Erythroblast (primary cell): ENCODE measurements at regions not wholly inside any gene's neighbourhood (a gene's known extent, or its start where the extent isn't known, plus 50 kb on each side); places are given as distances from the start of the nearest gene placed in this dataset.

Experiments
- DNase-seq, 2 experiments: peaks; one replicate each; lab custom pipeline; 2025; lab: John Stamatoyannopoulos, UW
- GATA1 ChIP-seq: IDR thresholded peaks from 2 replicates; pipeline ENCODE4 v1.6.1; 2011; ENCODE audit warnings: low read depth, mild to moderate bottlenecking, control low read depth, low read length, moderate library complexity
- POLR2A ChIP-seq: IDR thresholded peaks from 2 replicates; pipeline ENCODE4 v1.6.1; 2011; ENCODE audit warnings: mild to moderate bottlenecking, low read length

DNA sequence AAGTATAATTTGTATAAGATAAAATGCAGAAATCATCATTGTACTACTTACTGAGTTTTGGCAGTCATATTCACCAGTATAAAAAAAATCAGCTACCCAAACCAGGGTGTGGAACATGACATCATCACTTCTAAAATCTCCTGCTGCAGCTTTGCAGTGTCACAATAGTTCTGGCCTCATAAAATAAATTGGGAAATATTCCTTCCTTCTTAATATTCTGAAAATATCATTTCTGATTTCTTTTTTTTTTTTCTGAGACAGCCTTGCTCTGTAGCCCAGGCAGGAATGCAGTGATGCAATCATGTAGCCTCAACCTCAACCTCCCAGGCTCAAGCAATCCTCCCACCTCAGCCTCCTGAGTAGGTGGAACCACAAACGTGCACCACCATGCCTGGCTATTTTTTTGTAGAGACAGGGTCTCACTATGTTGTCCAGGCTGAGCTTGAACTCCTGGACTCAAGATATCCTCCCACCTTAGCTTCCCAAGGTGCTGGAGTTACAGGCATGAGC lies 101.4 kb downstream of the TMEM18 start:
- TF ChIP-seq POLR2A (no peak), GATA1 (no peak)

DNA sequence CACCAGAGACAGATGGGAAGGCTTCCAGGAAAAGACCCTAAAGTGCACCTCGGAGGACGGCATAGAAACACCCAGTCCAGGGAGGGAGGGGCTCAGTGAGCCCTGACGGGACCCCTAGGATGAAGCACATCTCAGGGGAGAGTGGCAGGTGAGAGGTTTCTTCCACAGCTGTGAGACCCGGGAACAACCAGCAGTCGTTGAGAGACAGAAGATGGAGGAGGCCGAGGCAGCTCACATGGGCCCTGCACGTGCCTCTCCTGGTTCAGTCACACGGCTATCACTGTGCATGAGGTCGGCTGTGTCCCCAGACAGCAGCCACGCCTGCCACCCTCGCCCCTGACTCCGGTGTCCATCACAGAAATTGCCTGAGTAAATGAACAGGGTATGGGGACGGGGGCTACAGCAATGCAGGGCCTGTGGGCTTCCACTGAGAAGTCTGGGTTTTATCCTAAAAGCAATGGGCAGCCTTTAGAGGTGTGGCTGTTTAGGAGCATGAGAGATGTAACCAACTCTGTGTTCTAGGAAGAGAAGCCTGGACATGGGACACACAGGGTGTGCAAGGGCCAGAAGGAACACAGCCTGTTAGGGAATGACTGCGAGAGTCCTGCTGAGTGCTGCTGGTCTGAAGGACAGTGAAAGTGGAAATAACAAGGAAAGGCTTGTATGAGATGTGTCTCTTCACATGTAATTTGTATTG lies 102.0 kb downstream of the TMEM18 start:
- TF ChIP-seq GATA1 (no peak), POLR2A (no peak)
- DNase-seq: no peak

More for the DNA sequence above, 101.4 kb downstream of the TMEM18 start:
- no peak for DNase-seq

DNA sequence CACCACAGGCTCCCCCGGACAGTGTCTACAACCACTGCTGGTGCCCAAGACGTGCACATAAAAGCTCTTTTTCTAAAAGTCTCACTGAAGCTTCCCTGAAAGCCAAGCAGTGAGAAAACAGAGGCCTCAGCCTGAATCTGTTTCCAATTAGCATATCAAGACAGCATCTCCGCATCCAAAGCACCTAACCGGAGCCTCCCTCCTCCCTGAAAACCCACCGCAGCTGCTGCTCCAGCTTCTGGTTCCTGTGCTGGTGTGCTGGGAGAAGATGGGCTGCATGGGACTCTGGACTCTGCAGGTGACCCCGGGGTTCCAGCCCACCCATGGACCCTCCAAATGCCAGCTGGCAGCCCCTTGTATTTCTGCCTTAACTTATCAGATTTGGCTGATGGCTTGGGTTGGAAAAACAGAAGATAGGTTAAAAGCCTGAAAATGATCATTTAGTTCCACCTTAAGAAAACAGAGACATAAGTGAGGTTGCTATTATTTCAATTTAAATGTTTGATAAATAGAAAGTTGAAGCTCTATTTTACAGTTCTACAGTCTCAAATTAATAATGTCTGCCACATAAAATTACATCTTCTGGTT lies 103.3 kb downstream of the TMEM18 start:
- DNase-seq: no peak
- TF ChIP-seq POLR2A (no peak), GATA1 (no peak)

DNA sequence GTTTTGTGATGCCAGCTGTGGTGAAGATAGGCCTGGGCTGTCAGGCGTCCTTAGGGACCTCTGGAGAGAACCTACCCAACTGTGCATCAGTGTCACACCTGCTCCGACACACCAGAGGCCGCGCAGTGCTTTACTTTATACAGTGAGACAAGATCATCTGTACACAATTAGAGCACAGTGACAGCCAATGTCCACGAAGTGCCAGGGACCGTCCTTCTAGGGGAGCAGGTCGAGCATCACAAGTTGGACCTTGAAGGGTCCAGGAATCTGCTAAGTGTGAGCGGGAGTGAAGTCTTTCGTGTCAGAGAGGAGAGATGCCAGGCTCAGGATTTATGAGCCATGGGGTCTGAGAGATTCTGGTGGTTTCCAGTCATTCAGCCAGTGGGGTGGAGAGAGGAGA lies 104.2 kb downstream of the TMEM18 start:
- TF ChIP-seq POLR2A (no peak), GATA1 (no peak)

DNA sequence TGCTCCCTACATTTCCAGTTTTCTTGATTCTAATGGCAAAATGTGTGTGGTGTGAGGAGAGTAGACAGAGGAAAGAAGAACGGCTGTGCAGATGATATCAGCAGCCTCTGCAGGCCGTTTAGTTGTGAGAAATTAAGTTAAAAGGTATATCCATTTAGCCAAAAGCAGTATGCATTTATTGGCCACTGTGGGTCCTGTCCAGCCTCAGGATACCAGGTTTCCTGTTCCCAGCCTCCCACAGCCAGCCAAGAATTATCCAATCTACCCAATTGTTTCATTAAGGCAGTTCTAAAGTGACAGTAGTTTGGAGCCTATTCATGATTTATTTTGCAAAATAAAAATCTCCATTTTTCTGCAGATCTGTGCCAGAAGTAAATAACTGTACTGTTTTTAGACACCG lies 107.5 kb downstream of the TMEM18 start:
- TF ChIP-seq POLR2A (no peak), GATA1 (no peak)

More for the DNA sequence above, 104.2 kb downstream of the TMEM18 start:
- no peak for DNase-seq

DNA sequence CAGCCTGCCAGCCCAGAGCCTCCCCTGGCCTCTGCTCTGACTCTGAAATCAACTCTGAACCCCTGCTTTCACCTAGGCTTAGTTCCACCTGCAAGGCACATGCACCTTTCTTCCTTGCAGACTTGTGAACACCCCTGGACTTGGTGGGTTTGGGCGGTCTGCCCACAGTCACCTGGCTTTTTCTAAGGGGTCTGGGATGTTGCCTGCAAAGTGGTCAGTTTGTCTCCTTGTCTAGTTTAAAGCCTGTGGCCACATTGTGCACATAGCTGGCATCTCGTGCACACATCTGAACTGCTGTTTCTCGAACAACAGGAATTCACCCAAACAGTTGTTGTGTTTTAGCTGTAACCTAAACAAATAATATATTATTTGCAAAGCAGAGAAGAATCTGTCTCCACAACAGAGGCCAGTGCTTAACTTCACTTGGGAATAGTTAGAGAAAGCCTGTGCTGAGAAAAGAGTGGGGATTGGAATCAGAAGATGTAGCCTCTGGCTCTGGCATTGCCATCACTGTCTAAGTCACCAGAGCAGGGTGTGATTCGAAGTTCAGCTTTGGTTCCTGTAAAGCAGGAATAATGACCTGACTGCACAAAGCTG lies 108.5 kb downstream of the TMEM18 start:
- DNase-seq: no peak
- TF ChIP-seq GATA1 (no peak), POLR2A (no peak)

More for the DNA sequence above, 107.5 kb downstream of the TMEM18 start:
- no peak for DNase-seq

DNA sequence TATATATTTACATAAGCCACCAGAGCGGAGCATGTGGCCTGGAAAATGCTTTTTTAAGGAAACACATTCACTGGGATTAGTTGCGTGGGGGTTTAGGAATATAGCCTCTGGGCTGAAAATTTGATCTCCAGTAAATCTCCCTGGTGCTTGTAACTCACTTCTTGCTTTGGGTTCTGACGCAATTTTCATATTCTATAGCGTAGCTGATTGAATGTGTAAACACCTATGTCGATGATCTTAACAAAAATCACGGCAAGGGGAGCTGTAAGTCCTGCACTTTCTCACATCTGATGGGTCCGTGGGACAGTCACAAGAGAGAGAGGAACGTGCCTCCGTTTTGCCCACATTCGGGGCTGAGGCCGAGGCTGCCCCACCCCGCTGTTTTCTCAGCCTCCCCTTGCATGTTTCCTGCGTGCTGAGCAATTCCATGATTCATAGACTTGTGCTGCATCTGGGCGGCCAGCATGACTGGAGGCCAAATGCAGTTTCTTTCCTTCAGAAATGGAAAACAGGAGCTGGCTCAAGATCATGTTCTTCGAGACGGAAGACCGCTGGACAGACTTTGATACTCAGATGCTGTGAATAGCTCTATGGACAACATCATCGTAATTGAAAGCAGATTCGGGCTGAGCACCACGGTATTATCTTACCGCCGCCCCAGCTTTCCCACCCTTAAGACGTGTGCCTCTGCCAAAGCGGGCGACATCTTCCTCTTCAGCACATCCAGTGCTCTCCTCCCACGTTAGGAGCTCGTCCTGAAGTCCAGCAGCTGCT lies 109.2 kb downstream of the TMEM18 start:
- DNase-seq: no peak
- TF ChIP-seq GATA1 (no peak), POLR2A (no peak)

DNA sequence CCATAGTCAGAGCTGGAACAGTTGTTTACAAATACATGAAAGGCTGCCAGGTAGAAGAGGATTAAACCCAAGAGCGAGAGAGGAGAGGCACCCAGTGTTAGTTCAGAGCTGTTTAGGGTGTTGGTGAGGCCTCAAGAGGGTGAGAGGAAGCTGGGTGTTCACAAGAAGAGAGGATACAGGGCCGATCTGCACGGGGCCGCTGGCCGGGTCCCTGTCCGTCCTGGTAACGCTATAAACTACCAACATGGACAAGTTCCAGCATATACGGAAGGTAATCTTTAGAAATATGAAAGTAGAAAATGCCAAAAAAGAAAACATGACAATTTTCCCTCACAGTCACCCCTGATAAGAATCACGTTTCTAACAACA lies 109.7 kb downstream of the TMEM18 start:
- TF ChIP-seq GATA1: no peak
- no peak for TF ChIP-seq POLR2A
- DNase-seq: no peak

DNA sequence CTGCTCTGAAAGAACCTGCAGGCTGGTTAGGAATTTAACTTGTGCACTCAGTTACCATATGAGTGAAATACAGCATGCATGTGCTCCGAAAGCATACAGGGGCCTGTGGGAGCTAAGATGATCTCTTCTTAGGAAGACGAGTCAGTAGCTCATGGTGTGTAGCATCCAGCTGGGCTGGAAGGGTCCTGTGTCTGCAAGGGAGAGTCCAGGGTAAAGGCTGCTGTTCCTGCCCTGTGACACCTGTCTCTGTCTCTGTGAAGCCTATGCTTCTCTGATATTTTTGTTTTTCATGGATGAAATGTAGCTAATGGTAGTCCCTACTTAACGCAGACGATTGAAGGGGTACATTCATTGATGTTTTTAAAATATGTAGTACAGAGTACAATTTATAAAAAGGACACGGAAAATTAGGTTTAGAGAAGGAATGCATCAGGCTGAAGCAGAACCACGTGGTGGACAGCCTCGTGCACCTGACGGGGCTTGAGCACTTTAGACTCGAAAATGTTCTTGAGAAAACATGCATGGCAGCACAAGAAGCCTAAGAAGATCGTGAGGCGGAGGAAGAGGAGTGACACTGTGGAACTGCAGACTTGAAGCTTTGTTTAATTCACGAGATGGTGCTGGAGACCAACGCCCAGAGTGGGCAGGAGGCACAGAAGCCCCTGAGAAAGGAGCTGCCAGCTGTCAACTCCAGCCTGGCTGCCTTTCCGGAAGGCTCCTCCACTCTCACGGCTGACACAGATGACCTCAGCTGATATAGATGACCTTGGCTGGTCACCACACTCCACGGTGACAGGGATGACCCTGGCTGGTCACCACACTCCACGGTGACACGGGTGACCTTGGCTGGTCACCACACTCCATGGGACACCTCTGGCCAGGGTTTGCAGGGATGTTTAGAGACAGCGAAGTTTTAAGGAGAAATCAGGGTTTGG lies 110.6 kb downstream of the TMEM18 start:
- DNase-seq: no peak

DNA sequence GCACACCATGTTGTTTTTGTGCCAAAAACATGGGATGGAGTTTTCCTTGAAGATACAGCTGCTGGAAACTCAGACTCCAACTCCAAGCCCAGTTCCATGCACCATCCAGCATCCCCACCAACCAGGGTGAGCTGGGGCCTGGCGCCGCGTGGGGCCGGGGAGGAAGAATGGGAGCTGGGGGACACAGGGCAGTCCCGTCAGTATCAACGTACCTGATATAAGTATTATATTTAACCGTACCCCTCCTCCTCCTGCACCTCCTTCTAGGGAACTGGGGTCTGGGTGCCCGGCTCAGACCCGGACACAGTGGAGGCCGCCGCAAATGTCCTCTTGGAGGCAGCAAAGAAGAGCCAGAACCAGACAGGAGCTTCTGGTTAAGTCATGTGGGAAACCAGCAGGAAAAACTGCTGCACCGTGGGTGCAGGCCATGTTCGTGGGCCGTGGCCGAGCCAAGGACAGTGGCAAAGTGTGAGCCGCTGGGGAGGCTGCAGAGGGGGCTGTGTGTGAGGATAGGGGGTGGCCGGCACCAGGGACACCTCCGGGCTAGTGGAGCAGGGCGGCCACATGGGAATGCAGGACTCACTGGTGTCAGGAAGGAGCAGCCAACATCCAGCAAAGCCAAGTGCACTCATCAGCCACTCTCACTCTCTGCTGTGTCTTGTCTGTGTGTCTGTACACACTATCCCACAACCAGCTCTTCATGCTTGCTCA lies 112.6 kb downstream of the TMEM18 start:
- TF ChIP-seq GATA1: no peak
- no peak for TF ChIP-seq POLR2A
- no peak for DNase-seq

More for the DNA sequence above, 110.6 kb downstream of the TMEM18 start:
- TF ChIP-seq POLR2A (no peak), GATA1 (no peak)

DNA sequence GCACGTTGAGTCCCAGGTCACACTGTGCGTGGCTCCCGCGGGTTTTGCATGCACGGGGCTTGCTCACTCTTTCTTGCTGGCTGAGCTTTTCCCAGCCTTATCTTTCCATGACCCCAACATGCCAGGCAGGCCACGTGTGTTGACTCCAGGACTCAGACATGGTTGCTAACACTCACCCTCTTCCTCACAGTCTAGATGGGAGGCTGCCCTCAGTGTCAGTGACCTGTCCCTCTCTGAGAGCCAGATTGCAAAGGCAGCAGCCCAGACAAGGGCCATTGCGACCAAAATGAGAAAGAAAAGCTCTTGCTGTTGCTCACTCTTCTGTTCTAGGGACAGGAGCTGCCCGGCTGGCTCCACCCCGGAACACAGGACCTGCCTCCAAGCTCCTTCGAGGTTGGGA lies 113.7 kb downstream of the TMEM18 start:
- no peak for TF ChIP-seq GATA1
- no peak for TF ChIP-seq POLR2A
- no peak for DNase-seq

DNA sequence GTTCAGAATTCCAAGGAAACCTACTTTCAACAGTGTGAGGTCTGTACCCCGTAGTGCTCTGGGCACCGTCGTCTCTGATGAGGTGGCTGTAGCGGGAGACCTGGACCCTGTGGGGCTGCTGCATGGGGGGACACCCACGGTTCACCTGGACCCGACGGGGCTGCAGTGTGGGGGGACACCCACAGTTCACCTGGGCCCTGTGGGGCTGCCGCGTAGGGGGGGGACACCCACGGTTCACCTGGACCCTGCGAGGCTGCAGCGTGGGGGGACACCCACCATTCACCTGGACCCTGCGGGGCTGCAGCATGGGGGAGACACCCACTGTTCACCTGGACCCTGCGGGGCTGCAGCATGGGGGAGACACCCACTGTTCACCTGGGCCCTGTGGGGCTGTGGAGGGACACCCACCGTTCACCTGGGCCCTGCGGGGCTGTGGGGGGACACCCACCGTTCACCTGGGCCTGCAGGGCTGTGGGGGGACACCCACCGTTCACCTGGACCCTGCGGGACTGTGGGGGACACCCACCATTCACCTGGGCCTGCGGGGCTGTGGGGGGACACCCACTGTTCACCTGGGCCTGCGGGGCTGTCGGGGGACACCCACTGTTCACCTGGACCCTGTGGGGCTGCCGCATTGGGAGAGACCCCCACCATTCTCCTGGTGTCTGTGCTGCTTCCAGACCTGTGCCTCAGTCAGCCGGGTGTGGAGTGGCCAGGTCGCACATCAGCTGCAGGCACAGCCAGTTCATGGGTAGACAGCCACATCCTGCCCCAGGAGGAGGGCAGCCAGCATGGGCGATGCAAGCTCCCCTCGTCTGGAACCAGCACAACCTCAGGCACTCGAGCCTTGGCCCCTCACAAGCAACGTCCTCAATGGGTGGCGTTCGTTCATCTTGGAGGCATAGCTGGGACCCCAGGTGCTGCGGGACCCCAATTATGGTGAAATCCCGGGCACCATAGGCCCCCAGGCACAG lies 114.5 kb downstream of the TMEM18 start:
- no peak for TF ChIP-seq POLR2A
- no peak for DNase-seq

DNA sequence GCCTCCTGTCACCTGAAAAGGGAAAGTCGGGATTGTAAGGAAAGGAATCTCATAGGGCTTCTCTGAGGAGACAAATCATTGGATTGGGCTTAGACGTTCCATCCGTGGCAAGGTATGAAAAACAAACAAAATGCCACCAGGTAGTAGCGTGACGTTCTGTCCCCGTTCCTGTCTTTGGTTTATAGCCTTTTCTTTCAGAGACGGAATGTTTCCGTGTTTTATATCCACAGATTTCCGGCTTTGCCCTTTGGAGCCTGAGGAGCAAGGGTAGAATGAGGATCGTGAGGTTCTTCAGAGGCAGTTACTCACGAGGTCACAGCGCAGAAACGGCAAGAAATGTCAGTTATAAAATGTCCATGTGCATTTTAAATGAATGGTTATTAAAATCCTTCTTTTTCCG lies 118.3 kb downstream of the TMEM18 start:
- no peak for DNase-seq
- TF ChIP-seq POLR2A (no peak), GATA1 (no peak)
